SW480 (cell line): ENCODE measurements at regions not wholly inside any gene's neighbourhood (a gene's known extent, or its start where the extent isn't known, plus 50 kb on each side); places are given as distances from the start of the nearest gene placed in this dataset.
"Not testable (repeated sequence)": the region's sequence is repeated elsewhere in the genome, so short reads cannot be mapped to it uniquely, and the experiment has no call there.

ENCODE experiments used
- DNase-seq: peaks from one replicate; pipeline ENCODE4 v3.0.0-alpha.2; 2016; ENCODE audit warnings: low spot score

DNA sequence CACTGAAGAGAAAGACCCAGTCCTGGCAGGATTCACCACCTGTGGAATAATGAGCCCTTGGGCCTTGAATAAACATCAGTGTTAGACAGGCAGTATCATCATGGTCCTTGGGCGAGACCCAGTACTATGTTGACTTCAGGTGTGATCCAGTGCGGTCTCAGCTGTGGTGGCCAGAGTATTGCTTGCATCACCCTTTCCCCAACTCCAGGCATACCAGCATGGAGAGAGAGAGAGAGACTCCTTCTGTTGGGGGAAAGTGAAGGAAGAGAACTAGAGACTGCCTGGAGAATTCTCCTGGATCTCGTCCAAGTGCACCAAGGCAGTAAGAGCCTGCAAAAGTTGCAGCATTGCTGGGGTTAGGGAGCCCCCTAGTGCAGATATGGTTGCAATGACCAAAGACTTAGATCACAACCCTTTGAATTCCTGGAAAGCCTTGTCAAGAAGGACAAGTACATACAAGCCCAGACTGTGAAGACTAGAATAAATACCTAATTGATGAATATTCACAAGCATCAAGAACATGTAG, 61.1 kb upstream of the VAMP7 start:
- peak; percentile 60 for DNase-seq

DNA sequence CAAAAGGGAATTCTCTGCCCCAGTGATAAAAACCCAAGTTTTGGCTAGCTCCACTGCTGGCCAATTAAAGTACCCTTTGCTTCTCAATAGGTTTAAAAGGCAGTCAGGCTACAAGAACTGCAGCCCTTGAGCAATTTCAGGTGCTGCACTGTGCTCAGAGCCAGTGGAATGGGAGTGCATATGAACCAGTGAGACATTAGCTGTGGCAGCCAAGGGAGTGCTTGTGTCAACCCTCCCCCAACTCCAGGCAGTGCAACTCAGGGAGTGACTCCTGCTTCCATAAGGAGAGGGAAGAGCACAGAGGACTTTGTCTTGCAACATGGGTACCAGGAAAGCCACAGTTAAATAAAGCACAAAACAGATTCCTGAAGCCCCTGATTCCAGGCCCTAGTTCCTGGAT, 61.6 kb upstream of the VAMP7 start:
- DNase-seq, result no peak

DNA sequence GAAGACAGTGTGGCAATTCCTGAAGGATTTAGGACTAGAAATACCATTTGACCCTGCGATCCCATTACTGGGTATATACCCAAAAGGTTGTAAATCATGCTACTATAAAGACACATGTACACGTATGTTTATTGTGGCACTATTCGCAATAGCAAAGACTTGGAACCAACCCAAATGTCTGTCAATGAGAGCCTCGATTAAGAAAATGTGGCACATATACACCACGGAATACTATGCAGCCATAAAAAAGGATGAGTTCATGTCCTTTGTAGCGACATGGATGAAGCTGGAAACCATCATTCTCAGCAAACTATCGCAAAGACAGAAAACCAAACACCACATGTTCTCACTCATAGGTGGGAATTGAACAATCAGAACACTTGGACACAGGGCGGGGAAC, 66.8 kb upstream of the VAMP7 start:
- not testable (repeated sequence) for DNase-seq

GRCh38 chrX:155779831-155780230, 101.3 kb upstream of the VAMP7 start:
- DNase-seq, result no peak

GRCh38 chrX:155778844-155779553, 102.1 kb upstream of the VAMP7 start:
- no peak for DNase-seq

GRCh38 chrX:155774387-155774786, 106.8 kb upstream of the VAMP7 start:
- DNase-seq, result no peak

DNA sequence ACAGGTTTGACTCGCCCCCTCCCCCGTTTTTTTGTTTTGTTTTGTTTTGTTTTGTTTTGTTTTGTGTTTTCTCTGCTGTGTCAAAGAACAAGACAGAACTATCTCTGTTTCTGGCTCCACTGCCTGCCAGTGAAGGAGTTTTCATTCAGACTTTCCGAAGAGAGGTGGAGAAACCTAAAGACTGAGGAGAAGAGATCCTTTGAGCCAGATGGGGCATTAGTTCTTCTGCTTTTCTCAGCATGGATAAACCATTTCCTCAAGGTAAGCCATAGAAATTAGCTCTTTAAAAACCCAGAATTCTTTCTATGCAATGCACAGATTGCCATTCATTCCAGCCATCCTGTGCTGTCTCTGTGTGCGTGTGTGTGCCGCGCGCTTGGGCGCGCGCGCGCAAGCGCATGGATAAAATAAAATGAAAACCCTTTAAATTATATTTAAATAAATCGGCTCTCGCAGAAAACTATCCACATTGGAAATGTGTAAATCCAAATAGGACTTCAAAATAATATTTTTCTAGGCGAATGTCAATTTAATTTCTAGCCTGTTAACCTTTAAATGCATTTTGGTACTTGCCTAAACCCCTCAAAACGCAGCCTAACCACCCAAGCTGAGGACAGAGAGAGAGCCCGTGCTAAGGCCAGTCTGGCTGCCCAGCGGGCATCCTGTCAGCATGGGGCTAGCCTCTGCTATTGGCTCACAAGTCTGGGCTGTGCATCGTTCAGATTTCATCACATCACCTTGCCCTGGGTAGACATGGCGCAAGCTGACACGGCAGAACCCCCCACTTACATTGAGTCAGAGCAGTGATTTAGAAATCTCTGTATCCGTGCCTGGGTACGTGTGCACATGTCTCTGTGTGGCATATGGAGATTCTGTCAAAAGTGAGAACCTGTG, 113.0 kb upstream of the VAMP7 start:
- no peak for DNase-seq

DNA sequence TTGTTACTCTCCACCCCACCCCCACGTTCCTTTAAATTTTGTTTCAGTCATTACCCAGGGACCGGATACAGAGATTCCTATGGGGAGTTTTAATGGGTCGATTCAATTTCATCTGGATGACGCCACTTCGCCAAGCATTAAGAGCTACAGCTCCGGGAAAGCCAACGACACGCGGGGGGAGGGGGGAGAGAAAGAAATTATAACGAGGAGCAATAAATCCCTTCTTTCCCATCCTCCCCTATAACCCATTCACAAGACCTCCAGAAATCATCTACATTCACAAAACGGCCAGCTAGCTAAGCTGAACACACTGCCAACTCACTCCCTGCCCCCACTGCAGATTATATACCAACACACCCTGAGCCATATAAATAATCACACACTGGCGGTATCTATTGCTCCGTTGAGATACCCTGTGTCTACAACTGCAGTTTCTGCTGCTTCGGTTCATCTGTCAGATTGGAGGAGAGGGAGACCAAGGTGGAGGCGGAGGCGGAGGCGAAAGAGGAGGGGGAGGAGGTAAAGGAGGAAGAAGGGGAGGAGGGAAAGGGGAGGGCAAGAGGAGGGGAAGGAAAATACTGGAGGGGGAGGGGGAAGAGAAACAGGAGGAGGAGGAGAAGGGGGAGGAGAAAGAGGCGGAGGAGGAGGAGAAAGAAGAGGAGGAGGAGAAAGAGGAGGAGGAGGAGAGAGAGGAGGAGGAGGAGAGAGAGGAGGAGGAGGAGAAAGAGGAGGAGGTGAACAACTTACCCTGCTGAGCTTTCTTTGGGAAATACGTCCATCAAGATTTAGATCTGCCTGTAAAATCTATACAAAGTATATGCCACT, 113.9 kb upstream of the VAMP7 start:
- DNase-seq, result peak; percentile 40

- no peak for DNase-seq
These were observed 114.8 kb upstream of the VAMP7 start for GRCh38 chrX:155766321-155766720.

- DNase-seq, result no peak
These were observed 120.0 kb upstream of the VAMP7 start for GRCh38 chrX:155761185-155761584.

- DNase-seq, result no peak
These were observed 123.9 kb upstream of the VAMP7 start for GRCh38 chrX:155757046-155757759.

GRCh38 chrX:155755706-155756337, 125.3 kb upstream of the VAMP7 start:
- no peak for DNase-seq

DNA sequence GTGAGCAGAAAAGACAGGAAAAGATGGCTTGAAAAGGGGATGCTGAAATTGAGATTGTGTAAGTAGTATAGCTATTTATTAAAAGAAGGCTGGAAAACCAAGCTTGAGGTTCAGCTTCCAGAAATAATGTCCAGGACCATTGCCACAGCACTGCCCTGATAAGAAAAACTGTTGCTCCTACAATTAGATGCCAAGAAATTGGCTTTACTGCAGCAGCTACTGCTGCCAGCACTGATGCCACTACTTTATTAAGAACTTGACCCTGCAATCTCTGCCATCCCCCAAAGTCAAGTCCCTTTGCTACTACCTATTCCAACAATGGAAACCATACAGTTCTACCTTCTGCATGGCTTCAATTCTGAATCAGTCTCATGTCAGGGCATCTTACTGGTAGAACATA, 130.0 kb upstream of the VAMP7 start:
- DNase-seq, result no peak

DNA sequence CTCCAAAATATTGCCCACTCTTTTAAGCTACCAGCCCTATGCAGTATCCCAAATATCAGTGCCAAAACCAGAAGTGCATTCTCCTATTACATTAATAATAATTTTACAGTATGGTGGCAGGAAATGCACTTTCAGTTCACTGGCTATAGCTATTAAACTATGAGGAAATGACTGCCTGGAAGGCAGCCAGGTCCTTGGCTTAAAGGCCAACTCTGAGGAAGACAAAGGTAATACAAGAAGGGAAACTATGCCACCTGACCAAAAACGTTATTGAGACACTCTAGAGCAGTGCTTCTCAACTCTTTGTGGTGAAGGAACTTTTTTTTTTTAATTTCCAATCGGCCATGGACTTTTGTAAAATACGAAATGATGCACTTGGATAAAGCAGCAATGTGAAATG, 133.6 kb upstream of the VAMP7 start:
- DNase-seq, result no peak

GRCh38 chrX:155745792-155746191, 133.0 kb upstream of the TMLHE start:
- DNase-seq, result peak; percentile 22

- DNase-seq, result no peak
These were observed 131.8 kb upstream of the TMLHE start for GRCh38 chrX:155744534-155744933.

DNA sequence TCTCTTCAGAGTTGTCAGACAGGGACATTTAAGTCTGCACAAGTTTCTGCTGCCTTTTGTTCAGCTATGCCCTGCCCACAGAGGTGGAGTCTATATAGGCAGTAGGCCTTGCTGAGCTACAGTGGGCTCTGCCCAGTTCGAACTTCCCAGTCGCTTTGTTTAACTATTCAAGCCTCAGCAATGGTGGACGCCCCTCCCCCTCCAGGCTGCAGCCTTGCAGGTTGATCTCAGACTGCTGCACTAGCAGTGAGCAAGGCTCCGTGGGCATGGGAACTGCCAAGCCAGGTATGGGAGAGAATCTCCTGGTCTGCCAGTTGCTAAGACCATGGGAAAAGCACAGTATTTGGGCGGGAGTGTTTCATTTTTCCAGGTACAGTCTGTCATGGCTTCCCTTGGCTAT, 115.6 kb upstream of the TMLHE start:
- DNase-seq, result not testable (repeated sequence)

- DNase-seq, result no peak
These were observed 106.3 kb upstream of the TMLHE start for GRCh38 chrX:155718972-155719586.

GRCh38 chrX:155715141-155715540, 102.4 kb upstream of the TMLHE start:
- DNase-seq, result no peak

GRCh38 chrX:155695419-155695818, 82.7 kb upstream of the TMLHE start:
- no peak for DNase-seq

- no peak for DNase-seq
These were observed 81.9 kb upstream of the TMLHE start for GRCh38 chrX:155694649-155695048.
